H1 (cell line): ENCODE measurements at regions not wholly inside any gene's neighbourhood (a gene's known extent, or its start where the extent isn't known, plus 50 kb on each side); places are given as distances from the start of the nearest gene placed in this dataset.

Experiments used
- CTCF ChIA-PET: fragments of 300-600 bp; sonication (Branson Sonifier 250); formaldehyde crosslinking; loops from one replicate; lab custom pipeline; 2021; ENCODE audit not compliant: partially characterized antibody; lab: Charles Lee
- POLR2A ChIA-PET: fragments of 300-600 bp; sonication (Branson Sonifier 250); formaldehyde crosslinking; loops from one replicate; lab custom pipeline; 2021; ENCODE audit warnings: inconsistent platforms; ENCODE audit not compliant: partially characterized antibody; lab: Charles Lee
- DNase-seq, 2 experiments: peaks; one replicate each; pipeline versions ENCODE4 v3.0.0 to v3.0.0-alpha.2; 2010 to 2022; ENCODE audit warnings: low spot score in 2 of 2, low read depth in 1 of 2, mixed read lengths in 1 of 2
- FAIRE-seq: peaks from 2 replicates; lab custom pipeline; 2011; peaks lifted over from hg19 to GRCh38; lab: Jason Lieb, UNC
- H2AFZ ChIP-seq: 2 replicates; pipeline ENCODE4 v1.8.1; 2012; ENCODE audit warnings: low read length, inconsistent platforms
- H2AK5ac ChIP-seq: 2 replicates; pipeline ENCODE4 v1.6.1; 2013; ENCODE audit warnings: low read depth, low read length
- H2BK120ac ChIP-seq: replicated peaks from 2 replicates; pipeline ENCODE3; 2013; ENCODE audit warnings: low read depth, low read length, inconsistent platforms
- H2BK12ac ChIP-seq: 2 replicates; pipeline ENCODE4 v1.6.1; 2013; ENCODE audit warnings: low read depth, low read length
- H2BK15ac ChIP-seq: 2 replicates; pipeline ENCODE4 v1.6.1; 2013; ENCODE audit warnings: low read length
- H2BK20ac ChIP-seq: 2 replicates; pipeline ENCODE4 v1.6.1; 2013; ENCODE audit warnings: low read length
- H2BK5ac ChIP-seq: 2 replicates; pipeline ENCODE4 v1.6.1; 2013; ENCODE audit warnings: low read depth, low read length
- H3K14ac ChIP-seq: 2 replicates; pipeline ENCODE4 v1.6.1; 2013; ENCODE audit warnings: inconsistent platforms; ENCODE audit not compliant: insufficient read length
- H3K18ac ChIP-seq: 2 replicates; pipeline ENCODE4 v1.6.1; 2013; ENCODE audit warnings: low read length; ENCODE audit errors: extremely low read depth
- H3K23ac ChIP-seq: 2 replicates; pipeline ENCODE4 v1.6.1; 2013; ENCODE audit warnings: inconsistent platforms; ENCODE audit not compliant: insufficient read length
- H3K23me2 ChIP-seq: 2 replicates; pipeline ENCODE4 v1.6.1; 2013; ENCODE audit warnings: low read depth, low read length
- H3K27ac ChIP-seq: 2 replicates; pipeline ENCODE4 v1.6.1; 2011; ENCODE audit warnings: low read depth, low read length, inconsistent platforms
- H3K27me3 ChIP-seq, 4 experiments: replicated peaks in 1 of 4; 1 replicate in 1 of 4; 2 replicates in 3 of 4; pipeline versions ENCODE4 v1.6.1 to v1.8.1; 2011 to 2013; ENCODE audit warnings: low read length in 3 of 4, mild to moderate bottlenecking in 3 of 4, inconsistent platforms in 2 of 4, mixed read lengths in 2 of 4, moderate library complexity in 1 of 4; ENCODE audit not compliant: control insufficient read depth in 3 of 4, insufficient read depth in 3 of 4; ENCODE audit errors: extremely low read depth in 1 of 4
- H3K36me3 ChIP-seq, 4 experiments: 2 replicates each; pipeline versions ENCODE4 v1.6.1 to v1.8.1; 2011 to 2013; ENCODE audit warnings: mild to moderate bottlenecking in 4 of 4, low read length in 3 of 4, moderate library complexity in 2 of 4, control low read depth in 1 of 4, inconsistent platforms in 1 of 4; ENCODE audit not compliant: insufficient read depth in 4 of 4, control insufficient read depth in 2 of 4
- H3K4ac ChIP-seq: replicated peaks from 2 replicates; pipeline ENCODE3; 2013; ENCODE audit warnings: low read length, low read depth, mixed read lengths, inconsistent platforms; ENCODE audit not compliant: insufficient read length
- H3K4me1 ChIP-seq, 4 experiments: replicated peaks in 1 of 4; 1 replicate in 1 of 4; 2 replicates in 3 of 4; pipeline versions ENCODE4 v1.6.1 to v1.8.1; 2011 to 2013; ENCODE audit warnings: low read length in 3 of 4, inconsistent platforms in 2 of 4, mixed read lengths in 1 of 4; ENCODE audit not compliant: insufficient read depth in 4 of 4, control insufficient read depth in 3 of 4
- H3K4me2 ChIP-seq, 2 experiments: 2 replicates each; pipeline versions ENCODE4 v1.6.1 to v1.8.1; 2011 to 2013; ENCODE audit warnings: low read depth in 2 of 2, low read length in 2 of 2, control low read depth in 1 of 2, inconsistent platforms in 1 of 2, mild to moderate bottlenecking in 1 of 2; ENCODE audit not compliant: insufficient read depth in 1 of 2
- H3K4me3 ChIP-seq, 4 experiments: fragments of 200-600, 300-600 bp in 1 of 4; sonication (generic), shearing (Covaris generic), sonication (Bioruptor Twin) in 1 of 4; 2 replicates each; pipeline versions ENCODE4 v1.5.1 to v1.8.1; 2011 to 2016; ENCODE audit warnings: low read length in 4 of 4, low read depth in 3 of 4, control low read depth in 2 of 4, inconsistent platforms in 2 of 4, mild to moderate bottlenecking in 2 of 4, mixed read lengths in 1 of 4, moderate library complexity in 1 of 4; ENCODE audit not compliant: insufficient read depth in 2 of 4; ENCODE audit errors: extremely low read depth in 1 of 4
- H3K56ac ChIP-seq: replicated peaks from 2 replicates; pipeline ENCODE3; 2013; ENCODE audit warnings: low read depth, mild to moderate bottlenecking, mixed read lengths, low read length, inconsistent platforms; ENCODE audit not compliant: insufficient read length
- H3K79me1 ChIP-seq: 2 replicates; pipeline ENCODE4 v1.6.1; 2013; ENCODE audit warnings: low read depth, low read length, control low read depth
- H3K79me2 ChIP-seq, 2 experiments: 2 replicates each; pipeline versions ENCODE4 v1.6.1 to v1.8.1; 2012 to 2013; ENCODE audit warnings: low read length in 2 of 2, mild to moderate bottlenecking in 2 of 2, inconsistent platforms in 1 of 2; ENCODE audit not compliant: insufficient read depth in 2 of 2, control insufficient read depth in 1 of 2
- H3K9ac ChIP-seq, 4 experiments: replicated peaks in 1 of 4; 1 replicate in 1 of 4; 2 replicates in 3 of 4; pipeline versions ENCODE4 v1.6.1 to v1.8.1; 2011 to 2013; ENCODE audit warnings: low read depth in 3 of 4, low read length in 3 of 4, control low read depth in 2 of 4, mild to moderate bottlenecking in 2 of 4, moderate library complexity in 2 of 4, inconsistent platforms in 1 of 4; ENCODE audit errors: extremely low read depth in 1 of 4
- H3K9me3 ChIP-seq, 2 experiments: 2 replicates each; pipeline versions ENCODE4 v1.6.1 to v1.8.1; 2012 to 2013; ENCODE audit warnings: mild to moderate bottlenecking in 2 of 2, moderate library complexity in 2 of 2, control low read depth in 1 of 2, inconsistent platforms in 1 of 2, low read depth in 1 of 2, low read length in 1 of 2, mixed read lengths in 1 of 2; ENCODE audit not compliant: insufficient read depth in 2 of 2
- H4K20me1 ChIP-seq, 2 experiments: replicated peaks in 1 of 2; 2 replicates each; pipeline versions ENCODE3 to v1.8.1; 2011 to 2013; ENCODE audit warnings: inconsistent platforms in 2 of 2, low read length in 2 of 2, mild to moderate bottlenecking in 1 of 2; ENCODE audit not compliant: insufficient read depth in 2 of 2, control insufficient read depth in 1 of 2
- H4K5ac ChIP-seq: 2 replicates; pipeline ENCODE4 v1.6.1; 2013; ENCODE audit warnings: low read length, low read depth, mixed read lengths, inconsistent platforms; ENCODE audit not compliant: insufficient read length
- H4K8ac ChIP-seq: 2 replicates; pipeline ENCODE4 v1.8.0; 2013; ENCODE audit warnings: mild to moderate bottlenecking, moderate library complexity, low read length, inconsistent platforms; ENCODE audit not compliant: insufficient read depth; ENCODE audit errors: extremely low read depth
- H4K91ac ChIP-seq: replicated peaks from 2 replicates; pipeline ENCODE3; 2013; ENCODE audit warnings: low read length, mixed read lengths, inconsistent platforms; ENCODE audit not compliant: insufficient read length
- MAX ChIP-seq: IDR thresholded peaks from 2 replicates; pipeline ENCODE4 v1.6.1; 2012; ENCODE audit warnings: inconsistent platforms
- USF2 ChIP-seq: IDR thresholded peaks from 2 replicates; pipeline ENCODE4 v1.6.1; 2011; ENCODE audit warnings: low read length, improper control_type of control experiment
- WGBS, 2 experiments: shearing (Covaris generic) in 1 of 2; methylation state at CpG; one replicate each; pipeline versions ENCODE4 v1.1.6 to v1.1.7; 2013 to 2015; ENCODE audit warnings: low lambda C conversion rate in 2 of 2, mixed read lengths in 2 of 2, inconsistent platforms in 1 of 2, low coverage in 1 of 2, missing lambda C conversion rate in 1 of 2; ENCODE audit not compliant: insufficient replicate concordance in 2 of 2, insufficient coverage in 1 of 2, insufficient read length in 1 of 2; ENCODE audit errors: extremely low coverage in 1 of 2, missing lambda C conversion rate in 1 of 2; 5-methylcytosine and 5-hydroxymethylcytosine counted together

DNA sequence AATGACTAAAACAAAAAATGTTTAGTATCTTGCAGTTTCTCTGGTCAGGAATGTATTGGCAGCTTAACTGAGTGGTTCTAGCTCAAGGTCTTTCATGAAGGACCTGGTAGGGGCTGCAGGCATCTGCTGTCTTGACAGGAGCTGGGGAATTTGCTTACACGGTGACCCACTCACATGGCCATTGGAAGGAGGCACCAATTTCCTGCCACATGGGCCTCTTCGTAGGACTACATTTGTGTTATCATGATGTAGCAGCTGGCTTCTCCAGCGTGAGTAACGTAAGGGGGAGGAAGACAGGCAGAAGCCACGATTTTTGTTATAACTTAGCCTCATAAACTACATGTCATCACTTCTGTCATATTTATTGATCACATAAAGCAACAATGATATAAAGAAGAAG, 376.3 kb downstream of the AMY1C start:
- H2AFZ ChIP-seq, result no peak overlapping the region
- H3K79me2 ChIP-seq, result no peaks in the 10 kb centered on the region
- no peak overlapping the region for H2BK5ac ChIP-seq
- H3K56ac ChIP-seq, result no peak overlapping the region
- H3K23ac ChIP-seq, result no peak overlapping the region
- no peak overlapping the region for H3K9ac ChIP-seq
- no peak overlapping the region for H3K18ac ChIP-seq
- 93% methylated on average over 5 of the region's 5 CpGs; no CpG with 5 or more reads in 1 of the 2 experiments for WGBS, 2 experiments
- ChIA-PET CTCF (interaction anchor here (0.9 kb wide), 1 partner anchor 137 kb away, joined by 3 read pairs; no protein-coding TSS in a partner anchor), POLR2A (no interaction called here)
- H4K91ac ChIP-seq, result no peak overlapping the region
- no peak overlapping the region for H2BK12ac ChIP-seq
- FAIRE-seq (no peak), DNase-seq (no peak)
- no peaks in the 10 kb centered on the region for H3K79me1 ChIP-seq
- TF ChIP-seq USF2 (no peak), MAX (no peak)
- no peaks in the 10 kb centered on the region for H3K9me3 ChIP-seq
- H4K5ac ChIP-seq, result no peak overlapping the region
- no peak overlapping the region for H3K4me3 ChIP-seq
- H4K20me1 ChIP-seq, result no peaks in the 10 kb centered on the region
- no peak overlapping the region for H3K4ac ChIP-seq
- no peak overlapping the region for H3K14ac ChIP-seq
- no peak overlapping the region for H2BK120ac ChIP-seq
- no peaks in the 10 kb centered on the region for H3K23me2 ChIP-seq
- H4K8ac ChIP-seq, result no peak overlapping the region
- no peak overlapping the region for H3K27ac ChIP-seq
- H2AK5ac ChIP-seq, result no peak overlapping the region
- H3K27me3 ChIP-seq, result no peaks in the 10 kb centered on the region
- no peak overlapping the region for H2BK20ac ChIP-seq
- no peaks in the 10 kb centered on the region for H3K36me3 ChIP-seq
- no peak overlapping the region for H3K4me2 ChIP-seq
- no peak overlapping the region for H2BK15ac ChIP-seq
- H3K4me1 ChIP-seq, result no peaks in the 10 kb centered on the region
